GM12878 (cell line): ENCODE measurements at regions not wholly inside any gene's neighbourhood (a gene's known extent, or its start where the extent isn't known, plus 50 kb on each side); places are given as distances from the start of the nearest gene placed in this dataset.

Experiments
- CEBPB ChIP-seq, 2 experiments: fragments of 150-350 bp in 1 of 2; IDR thresholded peaks; 2 replicates each; pipeline ENCODE4 v1.6.1; 2012 to 2014; ENCODE audit warnings: low read depth in 2 of 2, low read length in 2 of 2, borderline replicate concordance in 1 of 2, inconsistent platforms in 1 of 2
- CEBPZ ChIP-seq: fragments of 150-350 bp; IDR thresholded peaks from 2 replicates; pipeline ENCODE4 v1.6.1; 2016; ENCODE audit warnings: low read depth, low read length
- CHD4 ChIP-seq: fragments of 200-600 bp; sonication (generic); IDR thresholded peaks from 2 replicates; pipeline ENCODE4 v1.6.1; 2016; ENCODE audit warnings: mild to moderate bottlenecking
- CTCF ChIP-seq, 3 experiments: IDR thresholded peaks in 2 of 3; conservative IDR thresholded peaks in 1 of 3; 2 replicates each; pipeline ENCODE4 v1.5.1; 2011; ENCODE audit warnings: low read depth in 3 of 3, low read length in 3 of 3, mild to moderate bottlenecking in 3 of 3, control low read depth in 2 of 3, moderate library complexity in 2 of 3, inconsistent platforms in 1 of 3, mixed read lengths in 1 of 3; ENCODE audit not compliant: control insufficient read depth in 2 of 3, insufficient read depth in 1 of 3; ENCODE audit errors: extremely low read depth in 1 of 3
- ELK1 ChIP-seq: IDR thresholded peaks from 2 replicates; pipeline ENCODE4 v1.6.1; 2012; ENCODE audit warnings: low read depth, low read length, improper control_type of control experiment
- EZH2 ChIP-seq: IDR thresholded peaks from 2 replicates; pipeline ENCODE4 v1.6.1; 2012; ENCODE audit warnings: low read depth, mild to moderate bottlenecking, control low read depth, inconsistent platforms, low read length, borderline replicate concordance; ENCODE audit not compliant: control insufficient read depth
- HDAC6 ChIP-seq: fragments of 200-600 bp; sonication (generic); IDR thresholded peaks from one replicate; pipeline ENCODE4 v1.8.0; 2017; ENCODE audit warnings: antibody characterized with exemption; ENCODE audit not compliant: unreplicated experiment
- MAX ChIP-seq: IDR thresholded peaks from 2 replicates; pipeline ENCODE4 v1.6.1; 2012; ENCODE audit warnings: low read depth, low read length, improper control_type of control experiment
- NFIC ChIP-seq: IDR thresholded peaks from 2 replicates; pipeline ENCODE4 v1.6.1; 2012; ENCODE audit warnings: low read depth, mild to moderate bottlenecking, inconsistent platforms, low read length, moderate library complexity
- NR2C2 ChIP-seq: IDR thresholded peaks from 2 replicates; pipeline ENCODE4 v1.6.1; 2011; ENCODE audit warnings: borderline replicate concordance, low read depth; ENCODE audit not compliant: control insufficient read depth, insufficient read length
- POLR2AphosphoS5 ChIP-seq: IDR thresholded peaks from 2 replicates; pipeline ENCODE4 v1.6.1; 2011; ENCODE audit warnings: mild to moderate bottlenecking, low read length, inconsistent platforms
- YY1 ChIP-seq: IDR thresholded peaks from 2 replicates; pipeline ENCODE4 v1.6.1; 2011; ENCODE audit warnings: low read depth, mild to moderate bottlenecking, low read length
- ZNF24 ChIP-seq: fragments of 450-650 bp; IDR thresholded peaks from 2 replicates; pipeline ENCODE4 v1.6.1; 2017; ENCODE audit warnings: antibody characterized with exemption, mild to moderate bottlenecking
- ZNF592 ChIP-seq: fragments of 450-650 bp; IDR thresholded peaks from 2 replicates; pipeline ENCODE4 v1.6.1; 2017; ENCODE audit warnings: mild to moderate bottlenecking, moderate library complexity

GRCh38 chr3:177694316-177694715 is 497.0 kb upstream of the TBL1XR1 start:
- TF ChIP-seq NFIC (no peak), NR2C2 (no peak), CHD4 (no peak), ELK1 (no peak), POLR2AphosphoS5 (no peak), HDAC6 (no peak), EZH2 (no peak), YY1 (no peak), CTCF (IDR thresholded peaks at IDR 0.05 in 2 of 3, conservative IDR thresholded peaks at IDR 0.05 in 1 of 3; ENCODE audit: control insufficient read depth in 2 of 3, extremely low read depth in 1 of 3, insufficient read depth in 1 of 3, low read depth in 3 of 3, low read length in 3 of 3) (no peak), CEBPB (IDR thresholded peaks at IDR 0.05; ENCODE audit: borderline replicate concordance in 1 of 2, low read depth in 2 of 2, low read length in 2 of 2) (no peak), MAX (no peak), ZNF24 (no peak), ZNF592 (no peak), CEBPZ (no peak)
